K562 (cell line): ENCODE measurements at regions not wholly inside any gene's neighbourhood (a gene's known extent, or its start where the extent isn't known, plus 50 kb on each side); places are given as distances from the start of the nearest gene placed in this dataset.

Experiments used
- ATAC-seq: fragments of 200-7000 bp; cut with Tn5 transposase; 3 replicates; pipeline ENCODE4 v1.9.1; 2020; ENCODE audit warnings: moderate library complexity
- BruUV-seq: library from RNA; stranded (reverse); fragments of 400-500 nt; replicated peaks from 2 replicates; lab custom pipeline; 2021; lab: Mats Ljungman, UMichigan
- CTCF ChIA-PET: fragments of 300-600 bp; formaldehyde crosslinking; extraction: SDS; loops from one replicate; lab custom pipeline; 2021; ENCODE audit warnings: low intra/inter-chr PET ratio; lab: Yijun Ruan, JAX
- POLR2A ChIA-PET: fragments of 300-600, 350-650 bp; sonication (Branson Sonifier 250); formaldehyde crosslinking; extraction: SDS; loops from one replicate; lab custom pipeline; 2021; ENCODE audit warnings: antibody characterized with exemption, inconsistent platforms; lab: Yijun Ruan, JAX
- DNase-seq, 4 experiments: peaks; one replicate each; pipeline versions ENCODE4 v3.0.0 to v3.0.0-alpha.2; 2011 to 2018; ENCODE audit warnings: low spot score in 3 of 4, mixed read lengths in 3 of 4; ENCODE audit errors: extremely low read depth in 1 of 4
- FAIRE-seq: peaks from 2 replicates; lab custom pipeline; 2011; peaks lifted over from hg19 to GRCh38; lab: Jason Lieb, UNC
- H2AFZ ChIP-seq: 2 replicates; pipeline ENCODE4 v1.6.0; 2011; ENCODE audit warnings: low read depth, low read length, control low read depth, inconsistent platforms
- H3K27ac ChIP-seq: fragments of 200-600 bp; 3 replicates; pipeline ENCODE4 v1.8.0; 2011; ENCODE audit warnings: low read depth, mild to moderate bottlenecking, control low read depth, inconsistent platforms, low read length, moderate library complexity, mixed read lengths; ENCODE audit errors: extremely low read depth
- H3K27me3 ChIP-seq, 2 experiments: fragments of 300-600 bp in 1 of 2; 2 replicates in 1 of 2; 3 replicates in 1 of 2; pipeline versions ENCODE4 v1.6.0 to v1.8.0; 2011; ENCODE audit warnings: inconsistent platforms in 2 of 2, low read length in 2 of 2, mild to moderate bottlenecking in 1 of 2, mixed read lengths in 1 of 2, moderate library complexity in 1 of 2; ENCODE audit not compliant: control insufficient read depth in 2 of 2, insufficient read depth in 2 of 2
- H3K36me3 ChIP-seq: fragments of 300-600 bp; 3 replicates; pipeline ENCODE4 v1.8.0; 2011; ENCODE audit warnings: mild to moderate bottlenecking, low read length, inconsistent platforms; ENCODE audit not compliant: control insufficient read depth, insufficient read depth
- H3K4me1 ChIP-seq, 2 experiments: fragments of 200-600 bp in 1 of 2; replicated peaks in 1 of 2; 2 replicates in 1 of 2; 3 replicates in 1 of 2; pipeline versions ENCODE4 v1.5.1 to v1.8.0; 2011; ENCODE audit warnings: inconsistent platforms in 2 of 2, low read length in 2 of 2, mild to moderate bottlenecking in 1 of 2, mixed read lengths in 1 of 2, moderate library complexity in 1 of 2; ENCODE audit not compliant: control insufficient read depth in 2 of 2, insufficient read depth in 2 of 2
- H3K4me2 ChIP-seq: 2 replicates; pipeline ENCODE4 v1.6.1; 2011; ENCODE audit warnings: low read length, control low read depth, inconsistent platforms, mixed read lengths; ENCODE audit not compliant: insufficient read depth
- H3K4me3 ChIP-seq: fragments of 200-600 bp; sonication (generic), shearing (Covaris generic); 2 replicates; pipeline ENCODE4 v1.5.1; 2016; ENCODE audit warnings: control low read depth, inconsistent platforms
- H3K79me2 ChIP-seq: fragments of 200-600 bp; 3 replicates; pipeline ENCODE4 v1.8.0; 2011; ENCODE audit warnings: low read length, inconsistent platforms; ENCODE audit not compliant: control insufficient read depth, insufficient read depth
- H3K9ac ChIP-seq, 2 experiments: 2 replicates each; pipeline versions ENCODE4 v1.6.0 to v1.6.1; 2011; ENCODE audit warnings: low read depth in 2 of 2, low read length in 2 of 2, control low read depth in 1 of 2, inconsistent platforms in 1 of 2, mild to moderate bottlenecking in 1 of 2, mixed read lengths in 1 of 2; ENCODE audit not compliant: insufficient read depth in 1 of 2
- H3K9me1 ChIP-seq: one replicate; pipeline ENCODE4 v1.6.0; 2011; ENCODE audit warnings: inconsistent platforms, mild to moderate bottlenecking, low read length, moderate library complexity; ENCODE audit not compliant: control insufficient read depth, insufficient read depth
- H3K9me3 ChIP-seq: replicated peaks from 2 replicates; pipeline ENCODE4 v1.5.1; 2011; ENCODE audit warnings: low read depth, low read length, inconsistent platforms; ENCODE audit not compliant: control insufficient read depth, insufficient read depth
- H4K20me1 ChIP-seq: replicated peaks from 2 replicates; pipeline ENCODE4 v1.6.1; 2011; ENCODE audit warnings: low read length, inconsistent platforms, mixed read lengths; ENCODE audit not compliant: control insufficient read depth, insufficient read depth
- C11orf30 ChIP-seq: fragments of 450-650 bp; IDR thresholded peaks from 2 replicates; pipeline ENCODE4 v1.6.1; 2016; ENCODE audit warnings: low read depth, mild to moderate bottlenecking
- CBFB ChIP-seq: sonication (generic); formaldehyde crosslinking; IDR thresholded peaks from 2 replicates; pipeline ENCODE4 v1.4.0; 2020; ENCODE audit warnings: mild to moderate bottlenecking, missing genetic modification reagents
- KDM2B ChIP-seq: fragments of 250-450 bp; sonication (Bioruptor Pico); IDR thresholded peaks from 2 replicates; pipeline ENCODE4 v1.8.0; 2021; ENCODE audit warnings: mild to moderate bottlenecking, moderate library complexity
- KLF16 ChIP-seq: IDR thresholded peaks from 2 replicates; pipeline ENCODE4 v1.6.1; 2016; ENCODE audit warnings: antibody characterized with exemption
- MAFG ChIP-seq: fragments of 450-650 bp; conservative IDR thresholded peaks from 2 replicates; pipeline ENCODE4 v1.6.1; 2016; ENCODE audit warnings: missing genetic modification characterization, missing compliant biosample characterization
- MTA1 ChIP-seq: fragments of 450-650 bp; IDR thresholded peaks from 2 replicates; pipeline ENCODE4 v1.6.1; 2017; ENCODE audit warnings: borderline replicate concordance
- NCOA4 ChIP-seq: fragments of 450-650 bp; IDR thresholded peaks from 2 replicates; pipeline ENCODE4 v1.6.1; 2018; ENCODE audit warnings: mild to moderate bottlenecking; ENCODE audit not compliant: partially characterized antibody
- NEUROD1 ChIP-seq: fragments of 150-350 bp; IDR thresholded peaks from 2 replicates; pipeline ENCODE4 v1.6.1; 2014; ENCODE audit warnings: borderline replicate concordance, low read length, low read depth; ENCODE audit not compliant: partially characterized antibody
- NFE2 ChIP-seq: IDR thresholded peaks from 2 replicates; pipeline ENCODE4 v1.6.1; 2014; ENCODE audit warnings: antibody characterized with exemption, low read depth
- NR2C1 ChIP-seq, 2 experiments: fragments of 450-650 bp; IDR thresholded peaks; 2 replicates each; pipeline ENCODE4 v1.6.1; 2017; ENCODE audit warnings: mild to moderate bottlenecking in 2 of 2, antibody characterized with exemption in 1 of 2, inconsistent platforms in 1 of 2, missing compliant biosample characterization in 1 of 2, missing genetic modification characterization in 1 of 2
- PYGO2 ChIP-seq: fragments of 450-650 bp; IDR thresholded peaks from 2 replicates; pipeline ENCODE4 v1.6.1; 2016; ENCODE audit warnings: mild to moderate bottlenecking, missing genetic modification characterization, moderate library complexity, missing compliant biosample characterization
- SP2 ChIP-seq: IDR thresholded peaks from 2 replicates; pipeline ENCODE4 v1.6.1; 2011; ENCODE audit warnings: mild to moderate bottlenecking, low read depth, low read length, moderate library complexity; ENCODE audit not compliant: poor library complexity, severe bottlenecking; ENCODE audit errors: extremely low read depth
- TAF7 ChIP-seq: fragments of 450-650 bp; IDR thresholded peaks from 2 replicates; pipeline ENCODE4 v1.6.1; 2016; ENCODE audit warnings: missing genetic modification characterization, missing compliant biosample characterization
- TCFL5 ChIP-seq: fragments of 250-450 bp; sonication (Bioruptor Pico); conservative IDR thresholded peaks from 2 replicates; pipeline ENCODE4 v1.6.1; 2021; ENCODE audit warnings: mild to moderate bottlenecking, moderate library complexity, matching md5 sums
- TEAD1 ChIP-seq, 2 experiments: fragments of 450-650 bp in 1 of 2; sonication (generic) in 1 of 2; formaldehyde crosslinking; IDR thresholded peaks; 2 replicates each; pipeline versions ENCODE4 v1.4.0 to v1.8.0; 2020 to 2022; ENCODE audit warnings: mild to moderate bottlenecking in 2 of 2, missing genetic modification reagents in 1 of 2
- TGIF2 ChIP-seq: sonication (generic); formaldehyde crosslinking; IDR thresholded peaks from 2 replicates; pipeline ENCODE4 v1.8.1; 2022; ENCODE audit warnings: mild to moderate bottlenecking, missing genetic modification reagents, moderate library complexity
- ZC3H8 ChIP-seq: fragments of 450-650 bp; IDR thresholded peaks from 2 replicates; pipeline ENCODE4 v1.6.1; 2017
- ZKSCAN3 ChIP-seq: fragments of 250-450 bp; sonication (Bioruptor Pico); IDR thresholded peaks from 2 replicates; pipeline ENCODE4 v1.4.0; 2020
- ZNF232 ChIP-seq: sonication (generic); formaldehyde crosslinking; IDR thresholded peaks from 2 replicates; pipeline ENCODE4 v1.8.0; 2022; ENCODE audit warnings: mild to moderate bottlenecking, missing genetic modification reagents
- ZNF41 ChIP-seq: fragments of 250-450 bp; sonication (Bioruptor Pico); conservative IDR thresholded peaks from 2 replicates; pipeline ENCODE4 v1.4.0; 2020; ENCODE audit warnings: mild to moderate bottlenecking
- WGBS: fragments of 100-300 bp; shearing (Covaris generic); methylation state at CpG from one replicate; pipeline ENCODE4 v1.1.6; 2016; ENCODE audit warnings: low coverage, mixed read lengths; ENCODE audit not compliant: insufficient coverage; ENCODE audit errors: missing lambda C conversion rate; 5-methylcytosine and 5-hydroxymethylcytosine counted together
- in situ Hi-C: fragments of 300-500 bp; cut with MboI; formaldehyde crosslinking; loops from 4 replicates; pipeline ENCODE4 v1.15.0; 2018; ENCODE audit warnings: inconsistent platforms, mixed read lengths
- intact Hi-C: fragments of 100-400 bp; cut with micrococcal nuclease; formaldehyde crosslinking; loops from 2 replicates; pipeline ENCODE4 v1.14.2; 2022
- TF ChIP-seq, protein P1 (sequence below): fragments of 250-450 bp; sonication (Bioruptor Pico); IDR thresholded peaks from 2 replicates; pipeline ENCODE4 v1.5.0; 2020; ENCODE audit warnings: mild to moderate bottlenecking
- TF ChIP-seq, protein P2 (sequence below): fragments of 450-650 bp; IDR thresholded peaks from 2 replicates; pipeline ENCODE4 v1.6.1; 2017; ENCODE audit warnings: mild to moderate bottlenecking, moderate library complexity

DNA sequence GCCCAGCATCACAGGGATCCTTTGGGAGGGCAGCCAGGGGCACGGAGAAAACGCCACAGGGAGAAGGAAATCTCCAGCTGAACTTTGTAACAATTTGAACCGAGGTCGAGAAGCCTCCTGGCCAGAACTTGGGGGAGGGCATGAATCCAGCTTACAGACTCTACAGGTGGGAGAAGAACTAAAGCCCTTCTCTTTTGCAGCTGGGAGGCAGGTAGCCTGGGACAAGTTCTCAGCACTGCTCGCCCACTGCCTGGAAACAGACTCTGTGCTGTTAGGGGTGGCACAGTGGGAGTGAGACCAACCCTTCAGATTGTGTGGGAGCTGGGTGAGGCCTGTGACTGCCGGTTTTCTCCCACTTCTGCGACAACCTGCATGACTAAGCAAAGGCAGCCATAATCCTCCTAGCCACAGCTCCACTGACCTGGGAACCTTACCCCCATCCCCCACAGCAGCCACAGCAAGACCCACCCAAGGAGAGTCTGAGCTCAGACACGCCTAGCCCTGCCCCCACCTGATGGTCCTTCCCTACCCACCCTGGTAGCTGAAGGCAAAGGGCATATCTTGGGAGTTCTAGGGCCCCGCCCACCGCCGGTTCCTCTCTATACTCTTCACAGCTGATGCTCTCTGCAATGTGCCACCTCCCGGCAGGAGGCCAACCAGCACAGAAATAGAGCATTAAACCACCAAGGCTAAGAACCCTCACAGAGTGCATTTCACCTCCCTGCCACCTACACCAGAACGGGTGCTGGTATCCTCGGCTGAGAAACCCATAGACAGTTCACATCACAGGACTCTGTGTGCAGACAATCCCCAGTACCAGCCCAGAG is 136.0 kb upstream of the SIX2 start:
- H3K27ac ChIP-seq = no peak overlapping the region
- H3K4me3 ChIP-seq = no peak overlapping the region
- no peak overlapping the region; the same call in 1 of the 2 replicates for H3K4me2 ChIP-seq
- 13% methylated on average over 14 of the region's 14 CpGs for WGBS
- in situ Hi-C loops (no loop called here), intact Hi-C loops (no loop called here)
- H3K36me3 ChIP-seq = no peaks in the 10 kb centered on the region
- peaks cover 0 to 3% of the 10 kb centered on the region in 2 experiments; a peak in 1 of 5 replicates for H3K4me1 ChIP-seq
- ATAC-seq (peak; percentile 70), FAIRE-seq (no peak), DNase-seq (peak in 2 of 4 experiments; percentile 13 to 19)
- no peaks in the 10 kb centered on the region for H3K9me3 ChIP-seq
- no TSS peak for BruUV-seq
- H2AFZ ChIP-seq = peak overlapping the region; percentile 78
- peak overlapping the region in 1 of 2 experiments; percentile 55; a peak in 1 of 4 replicates for H3K9ac ChIP-seq
- H3K27me3 ChIP-seq = peaks cover 0 to 5% of the 10 kb centered on the region in 2 experiments; a peak in 2 of 5 replicates
- H3K79me2 ChIP-seq = no peaks in the 10 kb centered on the region
- H4K20me1 ChIP-seq = no peaks in the 10 kb centered on the region
- ChIA-PET POLR2A (interaction anchor here (0.6 to 0.9 kb wide), 2 partner anchors 12 to 82 kb away, joined by 3 read pairs; no protein-coding TSS in a partner anchor), CTCF (no interaction called here)
- no peaks in the 10 kb centered on the region for H3K9me1 ChIP-seq
- TF ChIP-seq TEAD1 (CRISPR knock-in tag; IDR thresholded peaks at IDR 0.05) = no peak
- no peak for TF ChIP-seq MTA1
- no peak for TF ChIP-seq TCFL5 (CRISPR knock-in tag)
- no peak for TF ChIP-seq ZKSCAN3 (CRISPR knock-in tag)
- TF ChIP-seq NR2C1 (IDR thresholded peaks at IDR 0.05) = no peak
- no peak for TF ChIP-seq NR2C1 (tag; IDR thresholded peaks at IDR 0.05)
- peak; percentile 13 for TF ChIP-seq SP2
- no peak for TF ChIP-seq TGIF2 (CRISPR knock-in tag)
- no peak for TF ChIP-seq CBFB
- TF ChIP-seq MAFG (tag) = 0 out of 2 replicates have a peak, but pooled peaks have one; percentile 14
- TF ChIP-seq C11orf30 = peak; percentile 28; the same call in 1 of the 2 replicates
- no peak for TF ChIP-seq NCOA4
- no peak for TF ChIP-seq PYGO2 (tag)
- TF ChIP-seq NFE2 = peak; percentile 68
- TF ChIP-seq NEUROD1 = no peak
- TF ChIP-seq, protein P1, sequence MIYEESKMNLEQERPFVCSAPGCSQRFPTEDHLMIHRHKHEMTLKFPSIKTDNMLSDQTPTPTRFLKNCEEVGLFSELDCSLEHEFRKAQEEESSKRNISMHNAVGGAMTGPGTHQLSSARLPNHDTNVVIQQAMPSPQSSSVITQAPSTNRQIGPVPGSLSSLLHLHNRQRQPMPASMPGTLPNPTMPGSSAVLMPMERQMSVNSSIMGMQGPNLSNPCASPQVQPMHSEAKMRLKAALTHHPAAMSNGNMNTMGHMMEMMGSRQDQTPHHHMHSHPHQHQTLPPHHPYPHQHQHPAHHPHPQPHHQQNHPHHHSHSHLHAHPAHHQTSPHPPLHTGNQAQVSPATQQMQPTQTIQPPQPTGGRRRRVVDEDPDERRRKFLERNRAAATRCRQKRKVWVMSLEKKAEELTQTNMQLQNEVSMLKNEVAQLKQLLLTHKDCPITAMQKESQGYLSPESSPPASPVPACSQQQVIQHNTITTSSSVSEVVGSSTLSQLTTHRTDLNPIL (CRISPR knock-in tag) = no peak
- TF ChIP-seq KLF16 = no peak
- TF ChIP-seq TAF7 (tag) = no peak
- no peak for TF ChIP-seq KDM2B (CRISPR knock-in tag)
- TF ChIP-seq, protein P2, sequence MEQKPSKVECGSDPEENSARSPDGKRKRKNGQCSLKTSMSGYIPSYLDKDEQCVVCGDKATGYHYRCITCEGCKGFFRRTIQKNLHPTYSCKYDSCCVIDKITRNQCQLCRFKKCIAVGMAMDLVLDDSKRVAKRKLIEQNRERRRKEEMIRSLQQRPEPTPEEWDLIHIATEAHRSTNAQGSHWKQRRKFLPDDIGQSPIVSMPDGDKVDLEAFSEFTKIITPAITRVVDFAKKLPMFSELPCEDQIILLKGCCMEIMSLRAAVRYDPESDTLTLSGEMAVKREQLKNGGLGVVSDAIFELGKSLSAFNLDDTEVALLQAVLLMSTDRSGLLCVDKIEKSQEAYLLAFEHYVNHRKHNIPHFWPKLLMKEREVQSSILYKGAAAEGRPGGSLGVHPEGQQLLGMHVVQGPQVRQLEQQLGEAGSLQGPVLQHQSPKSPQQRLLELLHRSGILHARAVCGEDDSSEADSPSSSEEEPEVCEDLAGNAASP = no peak
- TF ChIP-seq ZNF232 = no peak
- no peak for TF ChIP-seq ZNF41 (CRISPR knock-in tag)
- TF ChIP-seq ZC3H8 = no peak
